HEK293 (cell line): ENCODE measurements at regions not wholly inside any gene's neighbourhood (a gene's known extent, or its start where the extent isn't known, plus 50 kb on each side); places are given as distances from the start of the nearest gene placed in this dataset.

Source experiments
- CTCF ChIP-seq: fragments of 450-650 bp; formaldehyde crosslinking; IDR thresholded peaks from 2 replicates; pipeline ENCODE4 v1.5.1; 2016; ENCODE audit warnings: missing biosample characterization, missing genetic modification characterization
- KLF9 ChIP-seq: fragments of 450-650 bp; formaldehyde crosslinking; IDR thresholded peaks from 2 replicates; pipeline ENCODE4 v1.5.1; 2016; ENCODE audit warnings: missing biosample characterization, missing genetic modification characterization, low read depth
- SETDB1 ChIP-seq: IDR thresholded peaks from one replicate; pipeline ENCODE4 v1.6.1; 2017; ENCODE audit warnings: mild to moderate bottlenecking, low read length, moderate library complexity, mixed read lengths; ENCODE audit not compliant: insufficient read length
- TCF7L2 ChIP-seq: IDR thresholded peaks from 2 replicates; pipeline ENCODE4 v1.6.1; 2011; ENCODE audit warnings: low read depth, mild to moderate bottlenecking, inconsistent platforms, low read length, moderate library complexity, borderline replicate concordance
- ZNF16 ChIP-seq: fragments of 450-650 bp; formaldehyde crosslinking; IDR thresholded peaks from 2 replicates; pipeline ENCODE4 v1.5.1; 2016; ENCODE audit warnings: low read depth, missing biosample characterization, missing genetic modification characterization
- ZNF518A ChIP-seq: fragments of 450-650 bp; formaldehyde crosslinking; conservative IDR thresholded peaks from 2 replicates; pipeline ENCODE4 v1.5.1; 2016; ENCODE audit warnings: low read depth, missing biosample characterization, missing genetic modification characterization
- ZNF558 ChIP-seq: fragments of 450-650 bp; formaldehyde crosslinking; IDR thresholded peaks from 2 replicates; pipeline ENCODE4 v1.5.1; 2016; ENCODE audit warnings: missing biosample characterization, missing genetic modification characterization
- ZNF704 ChIP-seq: fragments of 450-650 bp; formaldehyde crosslinking; IDR thresholded peaks from 2 replicates; pipeline ENCODE4 v1.5.1; 2016; ENCODE audit warnings: missing biosample characterization, missing genetic modification characterization
- ZNF76 ChIP-seq: fragments of 450-650 bp; formaldehyde crosslinking; IDR thresholded peaks from 2 replicates; pipeline ENCODE4; 2016; ENCODE audit warnings: low read depth, missing biosample characterization, missing genetic modification characterization, borderline replicate concordance
- ZNF776 ChIP-seq: fragments of 450-650 bp; formaldehyde crosslinking; IDR thresholded peaks from 2 replicates; pipeline ENCODE4 v1.5.0; 2017; ENCODE audit warnings: missing biosample characterization, missing genetic modification characterization, borderline replicate concordance
- TF ChIP-seq, protein P1 (sequence below): fragments of 450-650 bp; formaldehyde crosslinking; IDR thresholded peaks from 2 replicates; pipeline ENCODE4 v1.5.1; 2016; ENCODE audit warnings: missing biosample characterization, missing genetic modification characterization

GRCh38 chr5:89080467-89081116 is 197.6 kb upstream of the MEF2C start:
- TF ChIP-seq ZNF776 (no peak), ZNF16 (no peak), CTCF (tag by site-specific recombination) (no peak), SETDB1 (no peak), TCF7L2 (no peak), ZNF76 (tag by site-specific recombination) (no peak), ZNF518A (tag by site-specific recombination) (no peak), ZNF558 (tag by site-specific recombination) (no peak), ZNF704 (no peak), KLF9 (tag by site-specific recombination) (no peak)
- TF ChIP-seq, protein P1, sequence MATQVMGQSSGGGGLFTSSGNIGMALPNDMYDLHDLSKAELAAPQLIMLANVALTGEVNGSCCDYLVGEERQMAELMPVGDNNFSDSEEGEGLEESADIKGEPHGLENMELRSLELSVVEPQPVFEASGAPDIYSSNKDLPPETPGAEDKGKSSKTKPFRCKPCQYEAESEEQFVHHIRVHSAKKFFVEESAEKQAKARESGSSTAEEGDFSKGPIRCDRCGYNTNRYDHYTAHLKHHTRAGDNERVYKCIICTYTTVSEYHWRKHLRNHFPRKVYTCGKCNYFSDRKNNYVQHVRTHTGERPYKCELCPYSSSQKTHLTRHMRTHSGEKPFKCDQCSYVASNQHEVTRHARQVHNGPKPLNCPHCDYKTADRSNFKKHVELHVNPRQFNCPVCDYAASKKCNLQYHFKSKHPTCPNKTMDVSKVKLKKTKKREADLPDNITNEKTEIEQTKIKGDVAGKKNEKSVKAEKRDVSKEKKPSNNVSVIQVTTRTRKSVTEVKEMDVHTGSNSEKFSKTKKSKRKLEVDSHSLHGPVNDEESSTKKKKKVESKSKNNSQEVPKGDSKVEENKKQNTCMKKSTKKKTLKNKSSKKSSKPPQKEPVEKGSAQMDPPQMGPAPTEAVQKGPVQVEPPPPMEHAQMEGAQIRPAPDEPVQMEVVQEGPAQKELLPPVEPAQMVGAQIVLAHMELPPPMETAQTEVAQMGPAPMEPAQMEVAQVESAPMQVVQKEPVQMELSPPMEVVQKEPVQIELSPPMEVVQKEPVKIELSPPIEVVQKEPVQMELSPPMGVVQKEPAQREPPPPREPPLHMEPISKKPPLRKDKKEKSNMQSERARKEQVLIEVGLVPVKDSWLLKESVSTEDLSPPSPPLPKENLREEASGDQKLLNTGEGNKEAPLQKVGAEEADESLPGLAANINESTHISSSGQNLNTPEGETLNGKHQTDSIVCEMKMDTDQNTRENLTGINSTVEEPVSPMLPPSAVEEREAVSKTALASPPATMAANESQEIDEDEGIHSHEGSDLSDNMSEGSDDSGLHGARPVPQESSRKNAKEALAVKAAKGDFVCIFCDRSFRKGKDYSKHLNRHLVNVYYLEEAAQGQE (tag by site-specific recombination): no peak
